Activated CD4-positive, alpha-beta T cell treated with anti-CD3 and anti-CD28 coated beads for 48 hours (primary cell): ENCODE measurements at regions not wholly inside any gene's neighbourhood (a gene's known extent, or its start where the extent isn't known, plus 50 kb on each side); places are given as distances from the start of the nearest gene placed in this dataset.

Source experiments
- DNase-seq: peaks from one replicate; pipeline ENCODE4 v3.0.0-alpha.2; 2020

GRCh38 chr18:7288544-7288943, 57.7 kb downstream of the LRRC30 start:
- no peak for DNase-seq

DNA sequence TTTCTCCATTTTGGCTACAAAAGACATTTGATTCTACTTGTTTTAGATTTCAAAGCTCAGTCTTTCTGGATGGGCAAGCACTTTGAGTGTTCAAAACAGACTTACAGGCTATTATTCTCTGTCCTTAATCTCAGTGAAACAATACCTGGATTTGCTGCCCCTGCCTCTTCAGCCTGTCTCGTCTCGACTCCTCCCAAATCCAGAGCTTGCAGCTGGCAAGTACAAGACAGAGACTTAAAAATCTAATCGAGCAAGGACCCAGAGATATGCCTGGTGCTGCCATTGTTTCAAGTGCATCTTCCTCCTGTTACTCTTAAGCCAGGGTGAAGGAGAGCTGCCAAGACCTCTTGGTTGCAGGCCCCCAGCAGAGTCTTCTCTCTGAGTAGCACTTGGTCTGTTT, 59.2 kb downstream of the LRRC30 start:
- no peak for DNase-seq

DNA sequence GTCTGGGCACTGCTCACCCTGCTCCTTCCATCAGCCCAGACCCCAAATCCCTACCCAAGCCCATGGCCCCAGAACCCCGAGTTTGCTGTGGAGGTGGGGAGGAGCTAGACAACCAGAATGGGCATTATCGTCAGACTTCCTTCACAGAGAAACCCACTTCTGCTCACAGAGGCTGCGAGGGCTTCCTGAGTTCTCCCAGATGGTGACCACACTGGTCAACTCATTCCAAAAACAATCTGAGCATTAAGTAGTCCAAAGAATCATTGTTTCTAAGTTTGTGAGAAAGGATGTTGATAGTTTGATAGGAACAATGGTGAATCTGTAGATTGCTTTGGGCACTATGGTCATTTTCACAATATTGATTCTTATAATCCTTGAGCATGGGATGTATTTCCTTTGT, 60.2 kb downstream of the LRRC30 start:
- no peak for DNase-seq

GRCh38 chr18:7298149-7298548, 67.3 kb downstream of the LRRC30 start:
- no peak for DNase-seq

DNA sequence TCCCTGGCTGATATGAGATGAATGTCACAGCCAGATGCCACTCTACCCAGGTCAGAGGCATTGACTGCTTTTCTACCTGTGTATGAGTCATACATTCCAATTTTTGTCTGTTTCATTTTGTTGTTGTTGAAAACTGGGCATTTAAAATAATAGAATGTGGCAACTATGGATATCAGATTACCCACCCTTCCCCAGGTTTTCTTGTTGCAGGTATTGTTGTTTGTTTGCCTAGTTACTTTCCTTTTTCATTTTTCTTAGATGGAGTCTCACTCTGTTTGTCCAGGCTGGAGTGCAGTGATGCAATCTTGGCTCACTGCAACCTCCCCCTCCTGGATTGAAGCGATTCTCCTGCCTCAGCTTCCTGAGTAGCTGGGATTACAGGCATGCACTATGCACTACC, 70.2 kb downstream of the LRRC30 start:
- no peak for DNase-seq

DNA sequence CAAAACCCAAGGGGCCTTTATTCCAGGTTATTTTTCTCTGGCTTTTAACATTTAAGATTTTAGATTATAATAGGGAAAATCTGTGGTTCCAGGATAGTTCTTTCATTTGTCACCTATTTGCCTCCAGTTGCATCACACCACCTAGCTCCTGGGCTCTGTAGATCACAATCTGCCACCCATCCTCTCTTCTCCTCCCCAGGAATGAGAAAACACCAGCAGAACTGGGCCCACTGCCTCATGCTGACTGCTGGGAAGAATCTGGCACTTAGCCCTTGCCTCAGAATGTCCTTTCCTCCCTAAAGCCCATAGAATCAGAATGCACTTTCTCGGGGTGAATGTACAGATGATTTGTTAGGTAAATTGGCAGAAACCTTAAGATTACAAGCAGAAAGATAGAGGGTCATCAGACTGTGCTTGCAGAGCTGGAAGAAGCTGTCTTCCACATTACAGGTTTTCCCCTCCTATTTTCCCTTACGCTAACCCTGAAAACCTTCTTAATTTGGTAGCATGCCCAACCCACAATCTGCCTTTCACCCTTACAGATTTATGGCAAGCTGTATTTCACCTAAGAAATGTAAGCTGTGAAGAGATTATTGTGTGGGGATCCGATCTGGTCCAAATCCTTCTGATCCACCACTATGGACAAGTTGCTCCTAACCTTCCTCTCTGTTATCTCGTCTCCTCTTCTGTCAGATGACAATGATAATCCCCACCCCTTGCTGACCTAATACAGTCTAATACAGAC, 72.6 kb downstream of the LRRC30 start:
- no peak for DNase-seq

DNA sequence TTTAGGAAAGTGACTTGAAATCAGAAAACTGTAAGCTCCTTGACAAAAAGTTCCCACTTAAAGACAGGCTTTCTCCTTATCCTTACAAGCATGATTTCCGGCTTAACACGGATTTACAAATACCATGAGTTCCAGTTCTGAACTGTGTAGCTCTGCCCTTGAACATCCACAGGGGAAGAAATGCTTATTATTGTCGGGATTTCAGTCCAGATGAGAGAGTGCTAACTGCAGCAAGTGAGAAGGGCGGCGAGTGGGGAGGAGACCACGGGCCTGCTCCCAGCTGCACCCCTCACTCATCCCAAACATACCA, 73.1 kb downstream of the LRRC30 start:
- DNase-seq, result no peak

- DNase-seq, result no peak
Measured at GRCh38 chr18:7305416-7305815, 74.5 kb downstream of the LRRC30 start.

GRCh38 chr18:7307030-7307429, 76.1 kb downstream of the LRRC30 start:
- DNase-seq, result no peak

GRCh38 chr18:7307526-7307925, 76.6 kb downstream of the LRRC30 start:
- no peak for DNase-seq

- no peak for DNase-seq
Measured at GRCh38 chr18:7317804-7318231, 86.9 kb downstream of the LRRC30 start.

GRCh38 chr18:7319161-7319560, 88.3 kb downstream of the LRRC30 start:
- DNase-seq, result no peak

DNA sequence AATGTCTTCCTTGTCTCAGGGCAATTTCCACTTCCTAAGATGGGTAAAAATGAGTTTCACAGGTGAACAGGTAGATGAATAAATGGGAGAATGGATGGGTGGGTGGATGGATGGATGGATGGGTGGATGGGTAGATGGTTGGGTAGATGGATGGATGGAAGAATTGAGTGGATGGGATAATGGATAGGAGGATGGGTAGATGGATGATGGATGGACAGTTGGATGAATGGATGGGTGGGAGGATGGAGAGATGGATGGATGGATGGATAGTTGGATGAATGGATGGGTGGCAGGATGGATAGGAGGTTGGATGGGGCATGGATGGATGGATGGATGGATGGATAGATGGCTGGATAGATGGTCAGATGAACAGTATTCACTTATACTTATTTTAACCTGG, 90.9 kb downstream of the LRRC30 start:
- no peak for DNase-seq

- DNase-seq, result no peak
Measured at GRCh38 chr18:7322817-7323485, 92.1 kb downstream of the LRRC30 start.

DNA sequence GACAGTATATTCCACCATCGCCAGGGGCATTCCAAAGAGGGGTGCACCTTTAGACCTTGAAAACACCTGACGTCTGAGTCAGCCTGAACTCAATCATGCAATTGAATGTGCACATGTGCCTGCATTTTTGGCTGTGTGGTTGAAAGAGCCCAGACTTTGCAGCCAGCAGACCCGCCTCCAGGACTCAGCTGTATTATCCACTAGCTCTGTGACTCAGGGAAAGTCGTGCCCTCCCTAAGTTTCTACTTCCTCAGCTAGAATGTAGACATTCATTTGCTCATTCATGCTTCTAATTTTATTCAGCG, 94.2 kb downstream of the LRRC30 start:
- DNase-seq, result no peak

DNA sequence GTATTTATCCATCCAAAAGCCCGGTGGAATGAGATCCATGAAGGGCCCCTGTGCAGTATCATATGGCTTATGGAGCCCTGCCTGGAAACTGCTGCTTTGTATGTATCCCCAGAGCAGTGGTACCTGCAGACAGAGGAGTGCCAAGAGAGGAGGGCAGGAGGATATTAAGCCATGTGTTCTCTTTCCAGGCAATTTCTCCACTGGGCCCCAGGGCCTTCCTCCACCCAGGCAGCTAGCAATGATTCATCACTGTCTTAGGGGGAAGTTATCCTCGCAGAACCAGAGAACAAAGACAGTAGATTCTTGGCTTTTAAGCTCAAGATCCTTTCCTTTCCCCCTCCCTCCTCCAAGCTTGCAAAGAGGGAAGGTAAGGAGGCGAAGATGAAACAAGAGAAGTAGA, 98.1 kb downstream of the LRRC30 start:
- DNase-seq, result no peak

DNA sequence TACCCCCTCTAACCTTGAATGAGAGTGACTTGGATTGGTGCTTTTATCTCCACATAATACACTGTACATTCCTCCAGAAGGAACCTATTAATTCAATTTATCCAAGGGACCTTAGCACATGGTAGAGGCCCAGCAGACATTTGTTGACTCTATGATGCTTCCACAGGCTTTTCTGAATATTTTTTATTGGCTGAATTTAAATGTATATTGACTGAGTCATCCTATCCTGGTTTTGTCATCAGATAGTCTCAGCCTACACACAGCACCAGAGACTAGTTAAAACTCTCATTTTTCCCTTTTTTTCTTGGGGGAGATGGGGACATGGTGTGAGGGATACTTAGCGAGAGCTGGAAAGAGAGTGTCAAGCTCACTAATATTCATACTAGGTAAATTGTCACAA, 101.6 kb downstream of the LRRC30 start:
- DNase-seq, result no peak

DNA sequence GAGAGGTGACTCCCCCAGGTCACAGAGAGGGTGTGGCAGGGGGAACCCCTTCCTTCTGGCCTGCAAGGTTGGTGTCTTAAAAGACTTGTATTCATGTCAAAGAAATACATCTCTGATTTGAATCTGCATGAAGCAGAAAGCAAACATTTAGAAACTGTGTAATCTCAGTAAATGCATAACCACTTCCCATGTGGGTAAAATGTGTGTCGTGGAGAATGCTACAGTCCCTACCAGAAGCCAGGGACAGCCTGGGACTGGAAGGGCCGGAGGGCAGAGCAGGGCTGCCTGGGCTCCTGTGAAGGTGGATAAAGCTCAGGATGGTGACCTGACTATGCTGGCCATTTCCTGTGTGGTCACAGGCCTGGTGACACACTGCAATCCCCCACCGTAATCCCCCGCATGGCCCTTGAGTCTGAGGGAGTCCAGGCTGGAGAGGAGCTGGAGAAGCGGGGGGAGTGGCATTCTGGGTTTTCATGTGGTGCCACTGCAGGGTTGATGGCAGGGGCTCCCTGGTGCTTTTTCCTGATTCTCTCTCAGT, 102.2 kb downstream of the LRRC30 start:
- DNase-seq, result no peak

- DNase-seq, result no peak
Measured at GRCh38 chr18:7334973-7335568, 104.2 kb downstream of the LRRC30 start.

DNA sequence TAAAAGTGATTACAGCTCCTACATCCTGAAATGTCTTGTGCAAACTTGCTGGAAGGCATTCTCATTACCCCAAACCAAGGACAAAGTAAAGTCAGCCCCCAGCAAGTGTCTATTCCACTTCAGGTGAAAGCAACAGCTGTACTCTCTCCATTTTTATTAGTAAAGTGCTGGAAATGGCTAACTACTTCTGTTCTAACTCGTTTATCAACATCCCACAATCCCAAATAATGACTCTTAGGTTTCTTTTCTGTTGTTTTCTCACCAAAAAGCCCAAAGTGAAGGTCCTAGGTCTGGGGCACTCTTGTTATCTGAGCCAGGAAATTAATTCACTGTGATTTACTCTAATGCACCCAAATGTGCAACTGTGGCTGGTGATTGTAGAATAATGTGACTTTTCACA, 105.7 kb downstream of the LRRC30 start:
- no peak for DNase-seq

DNA sequence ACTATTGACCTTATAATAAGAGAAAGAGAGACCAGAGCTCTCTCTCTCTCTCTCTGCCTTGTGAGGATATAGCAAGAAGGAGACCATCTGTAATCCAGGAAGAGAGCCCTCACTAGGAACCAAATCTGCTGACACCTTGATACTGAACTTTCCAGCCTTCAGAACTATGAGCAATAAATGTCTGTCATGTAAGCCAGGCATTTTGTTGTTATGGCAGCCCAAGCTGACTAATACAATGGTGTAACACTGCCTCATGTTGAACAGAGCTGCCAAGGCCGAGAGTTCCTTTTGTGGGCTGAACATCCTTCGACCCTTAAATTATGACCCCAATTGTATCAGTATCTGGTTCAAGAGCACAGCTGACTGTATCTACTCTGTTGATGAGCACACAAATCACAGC, 108.0 kb downstream of the LRRC30 start:
- no peak for DNase-seq

- DNase-seq, result no peak
Measured at GRCh38 chr18:7341581-7342337, 110.9 kb downstream of the LRRC30 start.

DNA sequence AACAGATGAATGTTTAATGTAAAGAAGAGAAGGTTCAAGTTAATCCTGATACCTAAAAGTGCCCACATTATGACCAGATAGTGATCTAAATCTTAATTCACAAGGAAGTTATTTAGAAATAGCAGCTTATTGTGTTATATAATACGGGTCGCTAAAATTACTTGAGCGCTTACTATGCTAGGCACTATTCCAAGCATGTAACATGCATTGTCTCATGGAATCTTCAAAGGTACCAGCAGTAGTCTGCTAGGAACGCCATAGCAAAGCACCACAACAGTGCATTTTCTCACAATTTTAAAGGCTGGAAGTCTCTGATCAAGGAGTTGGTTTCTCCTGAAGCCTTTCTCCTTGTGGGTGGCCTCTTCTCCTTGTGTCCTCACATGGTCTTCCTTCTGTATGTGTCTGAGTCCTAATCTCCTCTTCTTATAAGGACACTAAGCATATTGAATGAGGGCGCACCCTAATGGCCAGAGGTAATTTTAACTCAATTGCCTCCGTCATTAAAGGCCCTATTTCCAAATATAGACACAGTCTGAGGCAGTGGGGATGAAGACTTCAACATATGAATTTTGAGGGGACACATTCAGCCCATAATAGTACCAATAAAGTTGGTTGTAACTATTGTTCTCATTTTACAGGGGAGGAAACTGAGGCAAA, 118.4 kb downstream of the LRRC30 start:
- DNase-seq, result no peak
